OCI-LY7 (cell line): ENCODE measurements at regions not wholly inside any gene's neighbourhood (a gene's known extent, or its start where the extent isn't known, plus 50 kb on each side); places are given as distances from the start of the nearest gene placed in this dataset.

Source experiments
- BruUV-seq: library from RNA; stranded (reverse); fragments of 400-500 nt; replicated peaks from 2 replicates; lab custom pipeline; 2021; lab: Mats Ljungman, UMichigan
- CTCF ChIA-PET: fragments of 300-600 bp; sonication (Branson Sonifier 250); formaldehyde crosslinking; loops from one replicate; lab custom pipeline; 2022; ENCODE audit warnings: antibody characterized with exemption; ENCODE audit not compliant: unreplicated experiment; lab: Charles Lee
- POLR2A ChIA-PET: fragments of 300-600 bp; sonication (Branson Sonifier 250); formaldehyde crosslinking; loops from one replicate; lab custom pipeline; 2022; ENCODE audit warnings: antibody characterized with exemption; lab: Charles Lee
- DNase-seq: peaks from one replicate; pipeline ENCODE4 v3.0.0-alpha.2; 2015; ENCODE audit warnings: low spot score
- H2AFZ ChIP-seq: fragments of 200-600 bp; sonication (generic), shearing (Covaris generic); 2 replicates; pipeline ENCODE4 v1.6.1; 2014; ENCODE audit warnings: mild to moderate bottlenecking, antibody characterized with exemption, low read length, moderate library complexity
- H3K27ac ChIP-seq: fragments of 200-600 bp; sonication (generic); 2 replicates; pipeline ENCODE4 v1.5.1; 2014; ENCODE audit warnings: mixed run types, low read depth, mild to moderate bottlenecking, moderate library complexity, low read length, inconsistent platforms; ENCODE audit not compliant: poor library complexity, severe bottlenecking
- H3K36me3 ChIP-seq: fragments of 200-600 bp; sonication (generic); 2 replicates; pipeline ENCODE4 v1.6.1; 2014; ENCODE audit warnings: mild to moderate bottlenecking, antibody characterized with exemption, low read length, moderate library complexity, mixed read lengths; ENCODE audit not compliant: insufficient read depth
- H3K4me1 ChIP-seq: fragments of 200-600 bp; sonication (generic); 2 replicates; pipeline ENCODE4 v1.5.1; 2014; ENCODE audit warnings: mild to moderate bottlenecking, low read length; ENCODE audit not compliant: insufficient read depth, poor library complexity, severe bottlenecking
- H3K4me2 ChIP-seq: fragments of 200-600 bp; sonication (generic); 2 replicates; pipeline ENCODE4 v1.6.1; 2014; ENCODE audit warnings: mild to moderate bottlenecking, low read length
- H3K4me3 ChIP-seq: fragments of 200-600 bp; sonication (generic); 2 replicates; pipeline ENCODE4 v1.5.1; 2014; ENCODE audit warnings: mild to moderate bottlenecking, low read depth, low read length; ENCODE audit not compliant: poor library complexity, severe bottlenecking
- H3K79me2 ChIP-seq: fragments of 200-600 bp; sonication (generic); 2 replicates; pipeline ENCODE4 v1.6.1; 2016; ENCODE audit warnings: low read depth, mild to moderate bottlenecking, low read length, moderate library complexity, mixed read lengths; ENCODE audit not compliant: insufficient read depth
- H3K9me2 ChIP-seq: fragments of 200-600 bp; sonication (generic); 2 replicates; pipeline ENCODE4 v1.6.1; 2016; ENCODE audit warnings: mild to moderate bottlenecking, low read length, mixed read lengths; ENCODE audit not compliant: insufficient read depth
- H3K9me3 ChIP-seq: fragments of 200-600 bp; sonication (generic); 2 replicates; pipeline ENCODE4 v1.6.1; 2014; ENCODE audit warnings: mild to moderate bottlenecking, mixed run types, low read length, mixed read lengths
- H4K20me1 ChIP-seq: fragments of 200-600 bp; sonication (generic); 2 replicates; pipeline ENCODE4 v1.6.1; 2014; ENCODE audit warnings: mild to moderate bottlenecking, antibody characterized with exemption, low read length, moderate library complexity, mixed read lengths; ENCODE audit not compliant: insufficient read depth
- CTCF ChIP-seq: fragments of 200-600 bp; sonication (generic); conservative IDR thresholded peaks from 2 replicates; pipeline ENCODE4 v1.5.1; 2014; ENCODE audit warnings: mild to moderate bottlenecking, antibody characterized with exemption, low read length, moderate library complexity, mixed read lengths
- EZH2phosphoT487 ChIP-seq: fragments of 200-600 bp; sonication (generic); IDR thresholded peaks from 2 replicates; pipeline ENCODE4 v1.6.1; 2018; ENCODE audit warnings: low read depth, borderline replicate concordance, mild to moderate bottlenecking, mixed run types, antibody characterized with exemption, low read length, moderate library complexity, mixed read lengths
- intact Hi-C: fragments of 100-400 bp; cut with micrococcal nuclease; formaldehyde crosslinking; loops from one replicate; pipeline ENCODE4 v1.10.0; 2022; ENCODE audit not compliant: unreplicated experiment

- H3K4me1 ChIP-seq: no peaks in the 10 kb centered on the region
- no peaks in the 10 kb centered on the region for H4K20me1 ChIP-seq
- ChIA-PET CTCF (no interaction called here), POLR2A (interaction anchor here (0.7 kb wide), 1 partner anchor 537 kb away, joined by 3 read pairs; no protein-coding TSS in a partner anchor)
- H3K27ac ChIP-seq: no peak overlapping the region
- no peak overlapping the region for H2AFZ ChIP-seq
- no TSS peak for BruUV-seq
- H3K36me3 ChIP-seq: no peaks in the 10 kb centered on the region
- no peak for DNase-seq
- H3K9me2 ChIP-seq: no peaks in the 10 kb centered on the region
- TF ChIP-seq EZH2phosphoT487: no peak
- TF ChIP-seq CTCF: no peak
- H3K79me2 ChIP-seq: no peaks in the 10 kb centered on the region
- intact Hi-C loops: loop anchor here (10.0 kb wide), 1 partner anchor 951 kb away; no protein-coding TSS in a partner anchor
- H3K9me3 ChIP-seq: no peaks in the 10 kb centered on the region
- H3K4me2 ChIP-seq: no peak overlapping the region
- no peak overlapping the region for H3K4me3 ChIP-seq
Measured at GRCh38 chr12:47026291-47026690, 53.1 kb upstream of the PCED1B start.
